Stromal cell of bone marrow (primary cell): ENCODE measurements at regions not wholly inside any gene's neighbourhood (a gene's known extent, or its start where the extent isn't known, plus 50 kb on each side); places are given as distances from the start of the nearest gene placed in this dataset.
"Not testable (repeated sequence)": the region's sequence is repeated elsewhere in the genome, so short reads cannot be mapped to it uniquely, and the experiment has no call there.

Experiments used
- DNase-seq: peaks from one replicate; pipeline ENCODE4 v3.0.0-alpha.2; 2012; ENCODE audit warnings: low read depth

GRCh38 chr2:192467953-192468660 lies 273.4 kb upstream of the TMEFF2 start:
- DNase-seq: no peak

- no peak for DNase-seq
Measured at GRCh38 chr2:192465141-192465540, 270.4 kb upstream of the TMEFF2 start.

GRCh38 chr2:192459422-192459821 lies 264.7 kb upstream of the TMEFF2 start:
- no peak for DNase-seq

DNA sequence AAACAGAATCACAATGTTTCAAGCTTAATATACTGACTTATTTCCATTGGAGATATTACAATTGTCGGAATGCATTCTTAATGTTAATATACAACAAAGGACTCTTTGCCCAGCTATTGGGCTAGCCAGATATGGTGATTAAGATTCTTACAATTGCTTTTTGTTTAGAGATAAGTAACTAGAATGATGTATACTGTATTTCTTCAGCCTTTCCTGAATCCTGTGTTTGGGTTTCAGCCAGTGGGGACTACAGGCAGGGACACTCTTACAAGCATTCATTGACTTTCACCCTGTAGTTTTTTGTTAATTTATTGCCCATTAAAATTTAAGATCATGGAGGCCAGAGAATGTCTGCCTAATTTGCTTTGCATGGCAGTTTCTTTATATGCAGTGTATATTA lies 254.1 kb upstream of the TMEFF2 start:
- DNase-seq: no peak

DNA sequence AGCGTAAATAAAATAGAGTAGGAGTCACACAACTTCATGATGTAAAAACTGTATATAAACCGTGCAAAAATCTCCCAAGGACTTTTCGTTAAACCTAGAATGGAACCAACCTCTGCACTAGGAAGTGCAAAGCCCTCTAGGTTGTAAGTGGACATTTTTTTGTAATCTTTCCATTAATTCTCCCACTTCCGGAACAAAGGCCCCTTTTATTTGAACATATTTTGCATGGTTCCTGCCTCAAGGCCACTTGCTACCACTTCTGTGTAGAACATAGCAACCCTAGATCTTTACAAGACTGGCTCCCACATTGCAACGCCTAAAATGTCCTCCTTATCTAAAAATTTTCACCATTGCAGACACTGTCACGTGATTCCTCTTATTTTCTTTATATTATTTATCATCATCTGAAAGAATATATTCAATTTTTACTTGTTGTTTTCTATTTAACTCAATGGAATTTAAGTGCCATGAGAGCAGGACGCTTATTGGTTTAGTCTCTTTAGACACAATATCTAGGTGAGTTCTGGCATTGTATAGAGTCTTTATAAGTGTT lies 249.6 kb upstream of the TMEFF2 start:
- no peak for DNase-seq

- no peak for DNase-seq
Measured at GRCh38 chr2:192443831-192444230, 249.1 kb upstream of the TMEFF2 start.

GRCh38 chr2:192438239-192438638 lies 243.5 kb upstream of the TMEFF2 start:
- DNase-seq: no peak

DNA sequence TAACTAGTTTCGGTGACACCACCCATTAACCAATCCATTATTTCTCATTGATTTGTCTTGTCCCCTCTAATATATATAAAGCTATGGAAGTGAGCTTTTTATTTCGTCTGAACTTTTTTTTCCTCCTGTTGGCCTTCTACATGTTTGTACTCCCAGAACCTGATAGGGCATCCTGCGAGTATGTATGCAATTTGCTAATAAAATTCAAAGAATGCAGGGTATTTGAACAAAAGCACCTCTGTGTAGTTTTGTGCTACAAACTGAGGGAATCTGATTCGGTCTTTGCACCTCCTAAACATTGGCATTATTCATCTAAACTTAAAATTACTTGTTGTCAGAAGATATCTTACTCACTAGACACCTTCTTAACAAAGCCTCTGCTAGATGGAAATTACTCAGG lies 242.9 kb upstream of the TMEFF2 start:
- no peak for DNase-seq

- no peak for DNase-seq
Measured at GRCh38 chr2:192424243-192424642, 229.5 kb upstream of the TMEFF2 start.

- DNase-seq: no peak
Measured at GRCh38 chr2:192419786-192420185, 225.1 kb upstream of the TMEFF2 start.

- no peak for DNase-seq
Measured at GRCh38 chr2:192416060-192416459, 221.3 kb upstream of the TMEFF2 start.

GRCh38 chr2:192414794-192415193 lies 220.1 kb upstream of the TMEFF2 start:
- DNase-seq: no peak

DNA sequence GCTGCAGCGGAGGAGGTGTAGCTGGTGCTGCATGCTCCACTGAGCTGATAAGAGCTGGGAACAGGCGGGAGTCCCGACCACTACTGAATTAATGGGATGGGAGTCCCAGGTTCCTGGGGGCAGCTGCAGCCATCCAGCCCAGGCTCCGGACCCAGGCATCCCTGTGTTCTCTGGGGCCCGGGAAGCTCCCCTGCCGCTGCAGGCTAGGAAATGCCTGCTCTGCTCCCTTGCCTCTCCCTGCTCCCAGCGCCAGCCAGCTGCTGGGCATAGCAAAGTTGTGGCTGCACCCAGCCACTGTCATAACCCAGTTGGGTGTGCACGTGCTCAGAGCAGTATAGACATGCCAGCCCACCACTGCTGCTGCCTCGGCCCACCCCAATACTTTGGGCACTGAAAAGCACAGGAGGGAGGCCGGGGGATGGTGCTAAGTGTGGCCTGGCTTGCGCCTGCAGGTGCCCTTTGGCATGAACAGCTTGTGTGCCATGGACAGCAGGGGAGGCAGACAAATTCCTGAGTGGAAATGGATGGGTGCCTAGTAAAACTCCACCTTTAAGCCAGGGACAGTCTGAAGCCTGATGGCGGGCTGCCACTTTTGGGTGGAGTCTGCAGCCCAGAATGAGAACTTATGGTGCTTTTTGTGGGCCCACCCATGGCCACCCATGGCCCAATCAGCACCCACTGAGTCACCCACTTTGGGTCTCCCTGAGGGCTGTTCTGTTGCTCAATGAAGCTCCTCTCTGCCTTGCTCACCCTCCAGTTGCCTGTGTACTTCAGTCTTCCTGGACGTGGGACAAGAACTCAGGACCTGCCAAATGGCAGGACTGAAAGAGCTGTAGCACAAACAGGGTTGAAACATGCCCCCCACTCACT lies 219.3 kb upstream of the TMEFF2 start:
- DNase-seq: no peak

DNA sequence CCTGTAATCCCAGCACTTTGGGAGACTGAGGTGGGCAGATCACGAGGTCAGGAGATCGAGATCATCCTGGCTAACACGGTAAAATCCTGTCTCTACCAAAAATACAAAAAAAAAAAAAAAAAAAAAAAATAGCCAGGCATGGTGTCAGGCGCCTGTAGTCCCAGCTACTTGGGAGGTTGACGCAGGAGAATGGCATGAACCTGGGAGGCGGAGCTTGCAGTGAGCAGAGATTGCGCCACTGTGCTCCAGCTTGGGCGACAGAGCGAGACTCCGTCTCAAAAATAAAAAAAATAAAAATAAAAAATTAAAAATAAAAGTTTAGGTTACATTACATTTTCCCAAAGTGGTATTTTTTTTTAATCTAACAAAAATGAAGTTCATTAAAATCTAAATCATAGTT lies 218.1 kb upstream of the TMEFF2 start:
- DNase-seq: not testable (repeated sequence)

DNA sequence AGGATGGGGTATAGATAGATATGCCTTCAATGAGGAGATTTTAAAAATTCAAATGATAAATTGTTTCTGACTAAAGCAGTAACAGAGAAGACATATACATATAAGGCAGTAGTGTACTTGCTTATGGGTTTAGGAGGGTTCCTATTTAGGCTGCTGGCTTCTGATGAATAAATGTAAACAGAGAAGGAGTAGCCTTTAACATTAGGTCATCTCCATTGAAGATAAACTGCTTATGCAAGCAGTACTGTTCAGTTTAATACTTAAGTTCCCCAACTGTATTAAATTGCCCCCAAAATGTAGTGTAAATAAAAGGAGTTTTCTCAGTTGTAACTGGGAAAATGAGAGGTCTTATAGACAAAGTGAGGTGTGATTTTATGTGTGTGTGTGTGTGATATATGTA lies 217.7 kb upstream of the TMEFF2 start:
- no peak for DNase-seq

- DNase-seq: no peak
Measured at GRCh38 chr2:192411755-192412154, 217.0 kb upstream of the TMEFF2 start.

GRCh38 chr2:192410319-192410718 lies 215.6 kb upstream of the TMEFF2 start:
- no peak for DNase-seq

- no peak for DNase-seq
Measured at GRCh38 chr2:192407692-192408091, 213.0 kb upstream of the TMEFF2 start.

DNA sequence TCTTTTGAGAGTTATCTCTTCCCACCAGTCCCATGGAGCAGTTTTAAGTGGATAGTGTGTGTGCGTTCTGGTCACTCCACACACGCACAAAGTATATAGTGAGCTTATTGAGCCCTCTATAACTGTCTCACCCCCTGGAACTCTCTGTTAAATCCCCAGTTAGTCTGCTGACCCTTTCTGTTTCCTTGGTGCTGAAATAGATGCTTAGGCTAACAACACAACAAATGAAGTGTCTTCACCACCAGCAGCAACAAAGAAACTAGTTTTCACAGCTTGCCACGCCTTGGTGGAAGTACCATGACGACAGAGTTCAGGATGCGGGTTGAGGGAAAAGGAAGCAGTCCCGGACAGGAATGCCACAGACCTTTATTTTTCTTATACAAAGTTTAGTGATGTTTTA lies 203.5 kb upstream of the TMEFF2 start:
- no peak for DNase-seq

- no peak for DNase-seq
Measured at GRCh38 chr2:192394605-192395004, 199.9 kb upstream of the TMEFF2 start.

DNA sequence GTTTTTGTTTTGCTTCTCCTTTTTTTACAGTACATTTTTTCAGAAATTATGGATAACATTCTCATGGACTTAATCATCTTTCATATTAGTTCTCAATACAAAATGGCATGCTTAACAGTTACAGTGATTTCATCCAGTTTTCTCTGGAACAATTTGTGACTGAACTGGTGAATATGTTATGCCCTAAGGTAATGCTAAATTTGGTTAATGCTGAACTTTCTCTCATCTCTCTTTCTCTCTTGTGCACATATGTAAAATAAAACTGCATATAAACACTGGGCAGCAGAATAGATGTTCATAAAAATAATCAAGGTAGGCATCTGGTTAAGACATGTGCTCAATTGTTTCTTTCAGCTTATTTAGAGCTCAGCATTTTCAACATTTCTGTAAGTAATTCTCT lies 196.3 kb upstream of the TMEFF2 start:
- DNase-seq: no peak

GRCh38 chr2:192390401-192390800 lies 195.7 kb upstream of the TMEFF2 start:
- DNase-seq: no peak

GRCh38 chr2:192384191-192384590 lies 189.5 kb upstream of the TMEFF2 start:
- DNase-seq: not testable (repeated sequence)
